ENCODE measurements at regions not wholly inside any gene's neighbourhood (a gene's known extent, or its start where the extent isn't known, plus 50 kb on each side); places are given as distances from the start of the nearest gene placed in this dataset.
"Not testable (repeated sequence)": the region's sequence is repeated elsewhere in the genome, so short reads cannot be mapped to it uniquely, and the experiment has no call there.

- peak; percentile 73 for DNase-seq
These were observed 195.8 kb upstream of the ZNF184 start for GRCh38 chr6:27668442-27669294.

- DNase-seq = no peak
These were observed 194.9 kb upstream of the ZNF184 start for GRCh38 chr6:27667657-27668441.

GRCh38 chr6:27667016-27667656 is 194.2 kb upstream of the ZNF184 start:
- DNase-seq = peak; percentile 57

- no peak for DNase-seq
These were observed 189.9 kb upstream of the ZNF184 start for GRCh38 chr6:27662769-27663168.

GRCh38 chr6:27662212-27662611 is 189.3 kb upstream of the ZNF184 start:
- not testable (repeated sequence) for DNase-seq

- not testable (repeated sequence) for DNase-seq
These were observed 180.4 kb upstream of the ZNF184 start for GRCh38 chr6:27653143-27653825.

- DNase-seq = no peak
These were observed 178.4 kb upstream of the ZNF184 start for GRCh38 chr6:27651371-27651732.

GRCh38 chr6:27650620-27651370 is 177.9 kb upstream of the ZNF184 start:
- peak; percentile 70 for DNase-seq

- DNase-seq = no peak
These were observed 171.6 kb upstream of the ZNF184 start for GRCh38 chr6:27644528-27644927.

- DNase-seq = no peak
These were observed 170.0 kb upstream of the ZNF184 start for GRCh38 chr6:27642744-27643456.

GRCh38 chr6:27635886-27636285 is 163.0 kb upstream of the ZNF184 start:
- DNase-seq = not testable (repeated sequence)

- DNase-seq = not testable (repeated sequence)
These were observed 160.3 kb upstream of the ZNF184 start for GRCh38 chr6:27633221-27633688.

GRCh38 chr6:27631609-27631916 is 158.7 kb upstream of the ZNF184 start:
- no peak for DNase-seq

- peak; percentile 91 for DNase-seq
These were observed 158.1 kb upstream of the ZNF184 start for GRCh38 chr6:27630727-27631608.

GRCh38 chr6:27624694-27625262 is 151.9 kb upstream of the ZNF184 start:
- DNase-seq = no peak

GRCh38 chr6:27623103-27623502 is 150.2 kb upstream of the ZNF184 start:
- DNase-seq = no peak

- DNase-seq = no peak
These were observed 146.5 kb upstream of the ZNF184 start for GRCh38 chr6:27619436-27619835.

GRCh38 chr6:27617700-27618689 is 145.1 kb upstream of the ZNF184 start:
- no peak for DNase-seq
